SK-N-SH treated with all-trans-retinoic acid at 6 μM for 48 hours (cell line): ENCODE measurements at regions not wholly inside any gene's neighbourhood (a gene's known extent, or its start where the extent isn't known, plus 50 kb on each side); places are given as distances from the start of the nearest gene placed in this dataset.

Experiments
- CREB5 ChIP-seq: fragments of 250-450 bp; sonication (Bioruptor Pico); IDR thresholded peaks from 2 replicates; pipeline ENCODE4 v1.5.1; 2020; ENCODE audit warnings: low read depth, mild to moderate bottlenecking, moderate library complexity
- TOX ChIP-seq: fragments of 250-450 bp; sonication (Bioruptor Pico); IDR thresholded peaks from 2 replicates; pipeline ENCODE4 v1.8.0; 2021; ENCODE audit warnings: mild to moderate bottlenecking, moderate library complexity, borderline replicate concordance
- ZFP30 ChIP-seq: fragments of 450-650 bp; formaldehyde crosslinking; IDR thresholded peaks from 2 replicates; pipeline ENCODE4 v1.5.0; 2022; ENCODE audit warnings: mild to moderate bottlenecking, moderate library complexity

GRCh38 chr10:36302086-36302485, 660.0 kb upstream of the FZD8 start:
- TF ChIP-seq CREB5 (CRISPR knock-in tag): no peak
- TF ChIP-seq TOX: no peak
- TF ChIP-seq ZFP30: no peak
